ENCODE measurements at regions not wholly inside any gene's neighbourhood (a gene's known extent, or its start where the extent isn't known, plus 50 kb on each side); places are given as distances from the start of the nearest gene placed in this dataset.

DNA sequence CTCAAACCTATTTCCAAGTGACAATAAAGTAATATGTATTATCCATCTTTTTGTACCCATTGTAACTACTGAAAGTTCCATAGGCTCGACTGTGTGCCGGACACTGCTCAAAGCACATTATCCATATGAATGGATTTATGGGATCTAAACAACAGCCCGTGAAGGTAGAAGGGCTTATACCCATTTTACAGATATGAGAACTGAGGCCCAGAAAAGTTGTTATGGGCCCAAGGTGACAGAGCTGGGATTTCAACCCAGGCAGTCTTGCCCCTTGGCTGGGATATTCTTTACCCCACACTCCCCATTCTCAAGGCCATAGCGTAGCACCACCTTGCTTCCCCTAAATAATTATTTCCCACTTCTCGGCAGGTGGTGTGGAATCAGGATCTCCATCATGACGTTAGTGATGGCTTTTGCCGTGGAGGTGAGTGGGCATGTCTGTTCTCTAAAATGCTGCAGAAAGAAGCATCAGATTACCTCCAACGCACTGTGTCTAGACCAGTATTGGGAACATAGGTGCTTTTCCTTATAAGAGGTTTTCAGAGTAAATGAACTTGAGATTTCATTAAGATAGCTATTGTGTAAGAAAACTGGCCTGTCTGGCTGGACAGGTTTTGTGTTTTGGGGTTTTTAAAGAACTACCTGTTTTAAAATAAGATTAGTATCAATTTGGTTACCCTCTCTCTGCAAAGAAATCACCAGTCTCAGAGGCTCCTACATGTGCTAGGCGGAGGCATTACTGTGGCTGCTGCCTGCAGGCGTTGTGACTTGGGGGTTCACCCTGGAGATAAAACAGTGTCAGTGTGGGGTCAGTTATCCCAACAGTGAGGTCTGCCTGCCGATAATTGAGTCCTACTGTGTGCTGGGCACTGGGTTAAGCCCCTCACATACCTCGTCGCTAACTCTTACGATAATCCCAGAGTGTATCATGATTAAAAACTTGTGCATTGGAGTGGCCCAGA lies 85.1 kb upstream of the SDK1 start:
- 79% methylated on average over 14 of the region's 14 CpGs for WGBS (ENCODE audit: low lambda C conversion rate, missing lambda C conversion rate)
- Histone ChIP-seq H3K4me3 (no peak overlapping the region), H2AFZ (no peak overlapping the region), H3K27me3 (no peaks in the 10 kb centered on the region), H3K79me2 (no peaks in the 10 kb centered on the region), H4K20me1 (ENCODE audit: insufficient read depth, poor library complexity, severe bottlenecking) (no peaks in the 10 kb centered on the region), H3K4me1 (ENCODE audit: insufficient read depth) (peaks cover 9% of the 10 kb centered on the region), H3K4me2 (no peak overlapping the region), H3K27ac (no peak overlapping the region), H3K9me3 (ENCODE audit: low read depth) (no peaks in the 10 kb centered on the region), H3K9me2 (replicated peaks; ENCODE audit: insufficient read depth) (no peaks in the 10 kb centered on the region), H3K36me3 (replicated peaks; ENCODE audit: insufficient read depth, low read depth) (no peaks in the 10 kb centered on the region)
- DNase-seq (ENCODE audit: low spot score): no peak
- no peak for TF ChIP-seq EZH2phosphoT487 (IDR thresholded peaks at IDR 0.05; ENCODE audit: low read depth, severe bottlenecking, unreplicated experiment)

DNA sequence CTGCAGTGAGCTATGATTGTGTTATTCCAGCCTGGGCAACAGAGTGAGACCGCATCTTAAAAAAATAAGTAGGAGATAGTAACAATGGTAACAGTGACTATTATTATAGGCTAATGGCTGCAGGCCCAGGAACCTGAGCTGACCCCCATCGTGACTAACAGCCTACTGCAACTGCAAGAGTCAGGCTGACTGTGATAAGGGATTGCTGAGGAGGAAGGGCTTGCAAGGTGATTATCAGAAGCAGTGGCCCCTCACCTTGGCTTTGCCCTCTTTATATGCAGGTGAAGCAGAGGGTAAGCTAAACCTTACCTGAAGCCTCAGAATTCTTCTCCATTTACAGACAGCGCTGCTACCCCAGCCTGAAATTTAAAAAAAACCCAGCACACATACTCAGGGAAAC lies 83.9 kb upstream of the SDK1 start:
- WGBS (ENCODE audit: low lambda C conversion rate, missing lambda C conversion rate): 74% methylated on average over 3 of the region's 3 CpGs
- Histone ChIP-seq H3K9me3 (ENCODE audit: low read depth) (no peaks in the 10 kb centered on the region), H3K79me2 (no peaks in the 10 kb centered on the region), H2AFZ (no peak overlapping the region), H3K27ac (no peak overlapping the region), H3K9me2 (replicated peaks; ENCODE audit: insufficient read depth) (no peaks in the 10 kb centered on the region), H3K4me1 (ENCODE audit: insufficient read depth) (peaks cover 9% of the 10 kb centered on the region), H4K20me1 (ENCODE audit: insufficient read depth, poor library complexity, severe bottlenecking) (no peaks in the 10 kb centered on the region), H3K27me3 (no peaks in the 10 kb centered on the region), H3K4me3 (no peak overlapping the region), H3K4me2 (no peak overlapping the region), H3K36me3 (replicated peaks; ENCODE audit: insufficient read depth, low read depth) (no peaks in the 10 kb centered on the region)
- no peak for TF ChIP-seq EZH2phosphoT487 (IDR thresholded peaks at IDR 0.05; ENCODE audit: low read depth, severe bottlenecking, unreplicated experiment)
- no peak for TF ChIP-seq EZH2 (IDR thresholded peaks at IDR 0.05; ENCODE audit: borderline replicate concordance)
- TF ChIP-seq, protein P1, sequence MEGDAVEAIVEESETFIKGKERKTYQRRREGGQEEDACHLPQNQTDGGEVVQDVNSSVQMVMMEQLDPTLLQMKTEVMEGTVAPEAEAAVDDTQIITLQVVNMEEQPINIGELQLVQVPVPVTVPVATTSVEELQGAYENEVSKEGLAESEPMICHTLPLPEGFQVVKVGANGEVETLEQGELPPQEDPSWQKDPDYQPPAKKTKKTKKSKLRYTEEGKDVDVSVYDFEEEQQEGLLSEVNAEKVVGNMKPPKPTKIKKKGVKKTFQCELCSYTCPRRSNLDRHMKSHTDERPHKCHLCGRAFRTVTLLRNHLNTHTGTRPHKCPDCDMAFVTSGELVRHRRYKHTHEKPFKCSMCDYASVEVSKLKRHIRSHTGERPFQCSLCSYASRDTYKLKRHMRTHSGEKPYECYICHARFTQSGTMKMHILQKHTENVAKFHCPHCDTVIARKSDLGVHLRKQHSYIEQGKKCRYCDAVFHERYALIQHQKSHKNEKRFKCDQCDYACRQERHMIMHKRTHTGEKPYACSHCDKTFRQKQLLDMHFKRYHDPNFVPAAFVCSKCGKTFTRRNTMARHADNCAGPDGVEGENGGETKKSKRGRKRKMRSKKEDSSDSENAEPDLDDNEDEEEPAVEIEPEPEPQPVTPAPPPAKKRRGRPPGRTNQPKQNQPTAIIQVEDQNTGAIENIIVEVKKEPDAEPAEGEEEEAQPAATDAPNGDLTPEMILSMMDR (IDR thresholded peaks at IDR 0.05; ENCODE audit: poor library complexity): no peak
- DNase-seq (ENCODE audit: low spot score): peak; percentile 38

DNA sequence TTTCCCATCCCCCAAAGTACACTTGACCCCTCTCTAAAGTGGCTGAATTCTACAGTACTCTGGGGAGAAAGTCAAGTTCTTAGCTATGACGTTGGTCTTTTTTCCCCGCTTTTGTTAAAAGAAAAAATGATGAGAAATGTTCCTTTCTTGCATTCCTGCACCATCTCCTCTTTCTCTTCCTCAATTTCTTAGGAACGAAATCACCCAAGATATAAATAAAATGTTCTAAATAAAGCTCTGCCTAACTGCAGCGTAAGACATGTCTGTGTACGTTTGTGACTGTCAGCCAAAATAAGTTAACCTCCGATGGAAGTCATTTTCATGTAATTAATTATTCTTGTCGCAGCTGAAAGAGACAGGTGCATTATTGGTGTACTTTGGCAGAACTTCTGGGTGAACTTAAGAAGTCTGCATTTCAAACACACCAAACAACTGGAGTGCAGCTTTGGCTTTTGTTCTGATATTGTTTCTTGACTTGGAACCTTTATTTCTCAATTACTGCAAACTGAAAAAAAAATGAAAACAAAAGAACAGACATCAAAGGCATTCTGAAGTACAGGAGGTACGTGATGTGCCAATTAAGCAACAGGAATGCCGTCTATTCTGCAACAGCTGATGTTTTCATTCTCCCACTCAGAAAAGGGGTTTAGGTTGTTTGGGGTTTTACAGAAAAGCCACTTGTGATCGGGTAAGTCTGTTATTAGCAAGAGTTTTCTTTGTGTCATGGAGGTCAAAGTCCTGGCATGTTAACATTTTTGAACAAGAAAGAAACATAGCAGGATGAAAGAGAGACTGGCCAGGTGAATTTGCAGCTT lies 82.4 kb upstream of the SDK1 start:
- 45% methylated on average over 10 of the region's 10 CpGs for WGBS (ENCODE audit: low lambda C conversion rate, missing lambda C conversion rate)
- H3K4me2 ChIP-seq: peak overlapping the region; percentile 21

DNA sequence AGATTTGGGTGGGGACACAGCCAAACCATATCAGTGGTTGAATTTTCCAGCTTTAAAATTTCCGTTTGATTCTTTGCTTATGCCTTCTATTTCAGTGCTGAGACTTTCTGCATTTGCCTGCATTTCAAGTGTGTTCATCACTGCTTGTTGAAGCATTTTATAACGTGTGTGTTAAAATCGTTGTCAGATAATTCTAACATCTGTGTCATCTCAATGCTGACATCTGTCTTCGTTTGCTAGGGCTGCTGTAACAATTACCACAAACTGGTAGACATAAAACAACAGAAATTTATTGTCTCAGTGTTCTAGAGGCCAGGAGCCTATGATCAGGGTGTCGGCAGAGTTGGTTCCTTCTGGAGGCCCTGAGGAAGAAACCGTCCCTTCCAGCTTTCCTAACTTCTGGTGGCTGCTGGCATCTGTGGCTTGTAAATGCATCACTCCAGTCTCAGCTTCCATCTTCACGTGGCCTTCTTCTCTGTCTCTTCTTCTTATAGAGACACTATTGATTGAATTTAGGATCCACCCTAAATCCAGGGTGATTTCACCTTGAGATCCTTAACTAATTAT lies 71.1 kb upstream of the SDK1 start:
- no peak overlapping the region for H3K4me2 ChIP-seq
- H3K9me3 ChIP-seq (ENCODE audit: low read depth): no peaks in the 10 kb centered on the region
- H3K4me1 ChIP-seq (ENCODE audit: insufficient read depth): no peaks in the 10 kb centered on the region
- no peak overlapping the region for H3K27ac ChIP-seq
- no peak for DNase-seq (ENCODE audit: low spot score)
- H3K27me3 ChIP-seq: no peaks in the 10 kb centered on the region
- no peaks in the 10 kb centered on the region for H3K36me3 ChIP-seq (replicated peaks; ENCODE audit: insufficient read depth, low read depth)
- TF ChIP-seq, protein P1 (IDR thresholded peaks at IDR 0.05; ENCODE audit: poor library complexity): no peak
- TF ChIP-seq EZH2 (IDR thresholded peaks at IDR 0.05; ENCODE audit: borderline replicate concordance) (no peak), EZH2phosphoT487 (IDR thresholded peaks at IDR 0.05; ENCODE audit: low read depth, severe bottlenecking, unreplicated experiment) (no peak)
- no peak overlapping the region for H2AFZ ChIP-seq
- no peaks in the 10 kb centered on the region for H3K79me2 ChIP-seq
- WGBS (ENCODE audit: low lambda C conversion rate, missing lambda C conversion rate): 59% methylated on average over 7 of the region's 7 CpGs
- no peak overlapping the region for H3K4me3 ChIP-seq
- no peaks in the 10 kb centered on the region for H4K20me1 ChIP-seq (ENCODE audit: insufficient read depth, poor library complexity, severe bottlenecking)
- H3K9me2 ChIP-seq (replicated peaks; ENCODE audit: insufficient read depth): no peaks in the 10 kb centered on the region

More for the DNA sequence above, 82.4 kb upstream of the SDK1 start:
- H2AFZ ChIP-seq: no peak overlapping the region
- H3K4me3 ChIP-seq: no peak overlapping the region
- TF ChIP-seq EZH2 (IDR thresholded peaks at IDR 0.05; ENCODE audit: borderline replicate concordance) (no peak), EZH2phosphoT487 (IDR thresholded peaks at IDR 0.05; ENCODE audit: low read depth, severe bottlenecking, unreplicated experiment) (no peak)
- no peaks in the 10 kb centered on the region for H3K79me2 ChIP-seq
- no peaks in the 10 kb centered on the region for H3K27me3 ChIP-seq
- peak overlapping the region; percentile 2 for H3K27ac ChIP-seq
- H3K9me3 ChIP-seq (ENCODE audit: low read depth): no peaks in the 10 kb centered on the region
- H3K9me2 ChIP-seq (replicated peaks; ENCODE audit: insufficient read depth): no peaks in the 10 kb centered on the region
- H3K36me3 ChIP-seq (replicated peaks; ENCODE audit: insufficient read depth, low read depth): no peaks in the 10 kb centered on the region
- no peak for DNase-seq (ENCODE audit: low spot score)
- peaks cover 7% of the 10 kb centered on the region for H3K4me1 ChIP-seq (ENCODE audit: insufficient read depth)
- H4K20me1 ChIP-seq (ENCODE audit: insufficient read depth, poor library complexity, severe bottlenecking): no peaks in the 10 kb centered on the region
